Ovary (tissue), 7 donors: ENCODE measurements at regions not wholly inside any gene's neighbourhood (a gene's known extent, or its start where the extent isn't known, plus 50 kb on each side); places are given as distances from the start of the nearest gene placed in this dataset.
"Not testable (repeated sequence)": the region's sequence is repeated elsewhere in the genome, so short reads cannot be mapped to it uniquely, and the experiment has no call there.

Experiments
- DNase-seq, 5 donors: peaks; one replicate each; pipeline ENCODE4 v3.0.0-alpha.2; 2019 to 2020
- H3K27ac ChIP-seq, 2 donors: fragments of 200-600 bp; one replicate each; pipeline versions ENCODE4 v1.5.1 to v1.8.0; 2019 to 2022
- H3K27me3 ChIP-seq: fragments of 200-600 bp; one replicate; pipeline ENCODE4 v1.8.0; 2022
- H3K36me3 ChIP-seq: fragments of 200-600 bp; sonication (generic); one replicate; pipeline ENCODE4 v1.5.1; 2019
- H3K4me1 ChIP-seq: one replicate; pipeline ENCODE4 v1.8.1; 2013; ENCODE audit warnings: mild to moderate bottlenecking, moderate library complexity; ENCODE audit not compliant: insufficient read depth
- H3K4me3 ChIP-seq: fragments of 200-600 bp; sonication (generic); one replicate; pipeline ENCODE4 v1.5.1; 2017
- H3K9me3 ChIP-seq, 2 donors: fragments of 200-600 bp in 1 of 2; sonication (generic) in 1 of 2; one replicate each; pipeline versions ENCODE4 v1.5.1 to v1.8.1; 2013 to 2019; ENCODE audit warnings: mild to moderate bottlenecking in 1 of 2, moderate library complexity in 1 of 2
- CTCF ChIP-seq, 3 donors: fragments of 450-650 bp in 2 of 3; fragments of 200-600 bp in 1 of 3; IDR thresholded peaks; one replicate each; pipeline versions ENCODE4 v1.5.1 to v1.8.0; 2016 to 2022; ENCODE audit warnings: antibody characterized with exemption in 3 of 3, mild to moderate bottlenecking in 1 of 3
- EP300 ChIP-seq: sonication (generic); formaldehyde crosslinking; IDR thresholded peaks from one replicate; pipeline ENCODE4 v1.6.1; 2017; ENCODE audit warnings: antibody characterized with exemption
- POLR2A ChIP-seq: fragments of 450-650 bp; IDR thresholded peaks from one replicate; pipeline ENCODE4 v1.6.1; 2017; ENCODE audit warnings: antibody characterized with exemption, mild to moderate bottlenecking, moderate library complexity
- WGBS, 3 donors: extraction: QIAGEN DNeasy Blood & Tissue Kit in 1 of 3; methylation state at CpG; one replicate each; pipeline versions ENCODE4 v1.1.5 to v1.1.7; 2013 to 2017; 5-methylcytosine and 5-hydroxymethylcytosine counted together
- intact Hi-C, 4 donors: fragments of 100-400 bp; cut with DNase I; formaldehyde crosslinking; loops; one replicate each; pipeline versions ENCODE4 v1.11.0 to v1.15.1; 2022 to 2023
- donor health status: DM: no; HTN: no; CAD: no; lungs with moderate emphysema.
- donor health status: DM: no; HTN: no; CAD: no.
- donor health status: Bipolar disorder and iron deficiency.
- donor health status: DM: no; HTN: no; CAD: no.
- donor health status: DM: yes; HTN: yes; CAD: no.

GRCh38 chr2:234699456-234699855, 202.6 kb upstream of the ARL4C start:
- WGBS, 3 donors, result 92 to 99% (median 97%) methylated on average over 4 of the region's 4 CpGs
- H3K9me3 ChIP-seq, result no peaks in the 10 kb centered on the region
- no peak for TF ChIP-seq CTCF (IDR thresholded peaks at IDR 0.05)
- TF ChIP-seq EP300, result no peak
- TF ChIP-seq POLR2A, result no peak
- H3K4me1 ChIP-seq, result no peaks in the 10 kb centered on the region
- no peak overlapping the region for H3K4me3 ChIP-seq
- no peaks in the 10 kb centered on the region for H3K27me3 ChIP-seq
- H3K36me3 ChIP-seq, result no peaks in the 10 kb centered on the region
- no peak for DNase-seq
- H3K27ac ChIP-seq, result no peak overlapping the region
- intact Hi-C loops, result no loop called here

- H3K27ac ChIP-seq, H3K4me3 ChIP-seq, H3K27me3 ChIP-seq, DNase-seq, H3K9me3 ChIP-seq, H3K36me3 ChIP-seq, intact Hi-C loops, H3K4me1 ChIP-seq: not testable (repeated sequence)
Measured at GRCh38 chr2:234697300-234697876, 200.5 kb upstream of the ARL4C start.

GRCh38 chr2:234695981-234696380, 199.1 kb upstream of the ARL4C start:
- Histone ChIP-seq H3K4me1 (peaks cover 2% of the 10 kb centered on the region), H3K9me3 (no peaks in the 10 kb centered on the region), H3K4me3 (no peak overlapping the region), H3K27ac (no peak overlapping the region), H3K27me3 (no peaks in the 10 kb centered on the region), H3K36me3 (no peaks in the 10 kb centered on the region)
- intact Hi-C loops, result no loop called here
- WGBS, 3 donors, result 80 to 91% (median 87%) methylated on average over 2 of the region's 2 CpGs
- no peak for DNase-seq
- TF ChIP-seq POLR2A (no peak), CTCF (IDR thresholded peaks at IDR 0.05) (no peak), EP300 (no peak)

GRCh38 chr2:234694244-234695013, 197.5 kb upstream of the ARL4C start:
- intact Hi-C loops, result no loop called here
- WGBS, 3 donors, result 82 to 83% (median 82%) methylated on average over 4 of the region's 4 CpGs

GRCh38 chr2:234693681-234694190, 196.9 kb upstream of the ARL4C start:
- H3K4me3 ChIP-seq, H3K27ac ChIP-seq, H3K9me3 ChIP-seq, DNase-seq, H3K27me3 ChIP-seq, H3K4me1 ChIP-seq, intact Hi-C loops, H3K36me3 ChIP-seq: not testable (repeated sequence)
- 87 to 91% (median 88%) methylated on average over 2 of the region's 2 CpGs for WGBS, 3 donors

More at GRCh38 chr2:234694244-234695013, 197.5 kb upstream of the ARL4C start:
- TF ChIP-seq EP300, result no peak
- no peak for TF ChIP-seq CTCF (IDR thresholded peaks at IDR 0.05)
- TF ChIP-seq POLR2A, result no peak
- Histone ChIP-seq H3K4me1 (peaks cover 5% of the 10 kb centered on the region), H3K9me3 (no peaks in the 10 kb centered on the region), H3K27ac (no peak overlapping the region), H3K36me3 (no peaks in the 10 kb centered on the region), H3K4me3 (no peak overlapping the region), H3K27me3 (no peaks in the 10 kb centered on the region)
- DNase-seq, result no peak

GRCh38 chr2:234693191-234693590, 196.3 kb upstream of the ARL4C start:
- intact Hi-C loops, H3K36me3 ChIP-seq, H3K9me3 ChIP-seq, H3K27me3 ChIP-seq, DNase-seq, H3K27ac ChIP-seq, H3K4me1 ChIP-seq, H3K4me3 ChIP-seq: not testable (repeated sequence)
- 86 to 91% (median 89%) methylated on average over 6 of the region's 6 CpGs for WGBS, 3 donors
